ENCODE measurements at regions not wholly inside any gene's neighbourhood (a gene's known extent, or its start where the extent isn't known, plus 50 kb on each side); places are given as distances from the start of the nearest gene placed in this dataset.

GRCh38 chr5:156230887-156231286 is 96.1 kb upstream of the SGCD start:
- no peak for DNase-seq

GRCh38 chr5:156232251-156232869 is 94.6 kb upstream of the SGCD start:
- no peak for DNase-seq

- DNase-seq = no peak
Measured at GRCh38 chr5:156237361-156237760, 89.6 kb upstream of the SGCD start.

GRCh38 chr5:156239800-156240199 is 87.2 kb upstream of the SGCD start:
- no peak for DNase-seq

- no peak for DNase-seq
Measured at GRCh38 chr5:156240414-156240813, 86.5 kb upstream of the SGCD start.

- no peak for DNase-seq
Measured at GRCh38 chr5:156241266-156241665, 85.7 kb upstream of the SGCD start.

- no peak for DNase-seq
Measured at GRCh38 chr5:156245895-156246294, 81.1 kb upstream of the SGCD start.

GRCh38 chr5:156251076-156251475 is 75.9 kb upstream of the SGCD start:
- no peak for DNase-seq

GRCh38 chr5:156253130-156253529 is 73.8 kb upstream of the SGCD start:
- DNase-seq = no peak

- no peak for DNase-seq
Measured at GRCh38 chr5:156254196-156254595, 72.8 kb upstream of the SGCD start.

- no peak for DNase-seq
Measured at GRCh38 chr5:156256642-156257041, 70.3 kb upstream of the SGCD start.

- DNase-seq = no peak
Measured at GRCh38 chr5:156258934-156259333, 68.0 kb upstream of the SGCD start.

- DNase-seq = no peak
Measured at GRCh38 chr5:156259618-156260017, 67.3 kb upstream of the SGCD start.

- no peak for DNase-seq
Measured at GRCh38 chr5:156261275-156261939, 65.6 kb upstream of the SGCD start.

GRCh38 chr5:156271569-156271968 is 55.4 kb upstream of the SGCD start:
- DNase-seq = no peak

- no peak for DNase-seq
Measured at GRCh38 chr5:156272139-156272538, 54.8 kb upstream of the SGCD start.

- no peak for DNase-seq
Measured at GRCh38 chr5:156273325-156273724, 53.6 kb upstream of the SGCD start.

GRCh38 chr5:156274453-156274852 is 52.5 kb upstream of the SGCD start:
- no peak for DNase-seq

All from effector CD4-positive, alpha-beta T cell (primary cell).